HG03025 (cell line): ENCODE measurements at regions not wholly inside any gene's neighbourhood (a gene's known extent, or its start where the extent isn't known, plus 50 kb on each side); places are given as distances from the start of the nearest gene placed in this dataset.
"Not testable (repeated sequence)": the region's sequence is repeated elsewhere in the genome, so short reads cannot be mapped to it uniquely, and the experiment has no call there.

Source experiments
- ATAC-seq: cut with Tn5 transposase; IDR thresholded peaks from one replicate; pipeline ENCODE4 v1.9.1; 2021; ENCODE audit warnings: mild to moderate bottlenecking, moderate library complexity; ENCODE audit not compliant: unreplicated experiment, low FRiP score

DNA sequence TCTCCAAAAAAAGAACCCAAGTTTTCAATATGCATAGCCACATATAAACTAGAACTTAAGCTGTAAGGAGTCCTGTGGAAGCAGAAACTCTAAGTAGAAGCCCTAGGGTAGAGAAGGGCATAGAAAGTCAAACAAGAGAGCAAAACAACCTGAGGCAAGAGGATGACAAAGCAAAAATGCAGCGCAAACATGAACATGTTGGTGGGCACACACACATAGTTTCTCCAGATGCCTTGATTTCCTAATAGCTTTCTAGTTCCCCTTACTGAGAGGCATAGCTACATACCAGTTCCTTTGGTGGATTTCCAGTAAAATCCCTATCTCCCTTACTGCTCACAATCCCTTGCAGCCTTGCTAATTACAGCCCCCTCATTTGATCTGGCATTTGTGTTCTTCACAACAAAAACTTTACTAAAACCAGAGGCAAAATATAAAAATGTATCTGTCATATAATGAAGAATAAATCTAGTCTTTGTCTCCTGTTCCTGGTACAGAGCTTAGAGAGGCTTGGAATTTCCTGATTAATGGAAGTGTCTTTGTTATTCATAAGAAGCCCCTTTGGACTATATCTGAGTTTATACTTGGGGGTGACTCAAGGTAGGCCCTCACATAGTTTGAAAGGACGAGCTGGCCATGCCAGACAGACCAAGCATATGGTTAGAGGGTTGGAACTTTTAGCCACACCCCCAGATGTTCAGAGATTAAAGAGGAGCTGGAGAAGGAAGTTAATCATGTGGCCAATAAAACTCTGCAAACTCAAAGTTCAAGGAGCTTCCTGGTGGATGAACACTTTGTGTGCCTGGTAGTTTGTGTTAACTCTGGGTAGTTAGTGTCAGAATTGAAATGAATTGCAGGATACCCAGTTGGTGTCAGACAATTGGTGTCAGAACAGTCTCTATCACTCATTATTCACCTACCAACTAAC lies 52.7 kb upstream of the ZCCHC13 start:
- no peak for ATAC-seq

DNA sequence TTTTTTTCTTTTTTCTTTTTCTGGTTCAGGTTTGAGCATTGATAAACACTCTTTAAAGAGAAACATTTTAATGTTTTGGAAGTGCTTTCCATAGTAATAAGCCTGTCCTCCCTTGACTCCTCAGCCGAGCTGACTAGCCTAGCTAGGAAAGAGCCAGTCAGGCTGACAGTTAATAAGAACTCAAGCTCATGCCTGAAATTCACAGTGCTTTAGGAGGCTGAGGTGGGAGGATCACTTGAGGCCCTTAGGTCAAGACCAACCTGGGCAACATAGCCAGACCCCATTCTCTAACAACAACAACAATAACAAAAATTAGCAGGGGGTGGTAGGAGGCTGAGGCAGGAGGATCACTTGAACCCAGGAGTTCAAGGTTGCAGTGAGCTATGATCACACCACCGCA lies 53.4 kb upstream of the ZCCHC13 start:
- ATAC-seq = no peak

DNA sequence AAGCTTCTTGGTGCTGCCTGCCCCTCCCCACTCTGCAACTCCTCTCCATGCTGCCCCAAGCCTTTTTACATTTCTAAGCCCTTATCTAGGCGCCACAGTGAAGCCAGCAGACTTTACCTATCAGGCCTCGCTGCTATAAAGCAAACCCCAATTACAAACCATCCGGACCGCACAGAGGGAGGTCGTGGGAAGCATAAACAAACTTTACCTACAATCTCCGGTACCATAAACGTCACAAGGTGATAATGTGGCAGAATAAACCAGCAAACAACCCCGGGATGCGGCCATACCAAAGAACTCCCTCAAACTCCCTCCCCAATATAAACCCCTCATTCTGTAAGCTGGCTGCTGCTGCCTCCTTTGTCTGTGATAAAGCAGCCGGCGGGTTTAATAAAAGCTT lies 54.0 kb upstream of the ZCCHC13 start:
- no peak for ATAC-seq

DNA sequence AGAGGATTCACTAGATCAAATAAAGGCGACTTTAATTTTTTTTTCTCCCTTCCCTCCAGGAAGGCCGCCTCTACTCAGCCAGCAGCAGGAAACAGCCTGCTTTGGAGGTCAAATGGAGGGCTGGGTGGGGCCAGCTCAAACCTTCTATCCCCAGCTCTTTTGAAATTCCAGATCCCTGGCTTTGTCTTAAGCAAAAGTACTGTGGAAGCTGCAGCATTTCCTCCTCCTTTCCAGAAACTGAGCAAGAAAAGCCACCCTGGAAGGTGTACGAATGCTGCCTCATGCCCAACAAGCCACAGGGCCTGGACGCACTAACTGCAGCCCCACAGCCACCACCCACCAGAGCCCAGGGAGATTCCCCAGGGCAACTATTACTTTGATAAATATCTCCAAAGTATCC lies 55.1 kb upstream of the ZCCHC13 start:
- ATAC-seq = no peak

DNA sequence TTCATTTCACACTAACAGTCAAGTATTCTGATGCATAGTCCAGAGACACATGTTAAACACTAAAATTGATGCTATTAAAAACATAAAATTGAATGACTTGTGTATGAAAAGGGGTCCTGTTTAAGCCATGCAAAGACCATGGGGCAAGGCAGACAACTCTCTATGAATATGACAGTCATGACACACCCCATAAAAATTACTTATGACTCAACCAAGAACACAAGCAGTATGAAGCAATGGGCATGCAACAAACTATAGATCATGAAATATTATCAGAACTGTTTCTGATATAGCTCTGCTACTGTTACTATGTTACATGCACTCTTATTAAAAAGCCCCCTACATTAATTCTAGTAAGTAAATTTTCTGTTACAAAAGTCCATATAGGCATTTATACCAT lies 57.5 kb upstream of the ZCCHC13 start:
- ATAC-seq = no peak

DNA sequence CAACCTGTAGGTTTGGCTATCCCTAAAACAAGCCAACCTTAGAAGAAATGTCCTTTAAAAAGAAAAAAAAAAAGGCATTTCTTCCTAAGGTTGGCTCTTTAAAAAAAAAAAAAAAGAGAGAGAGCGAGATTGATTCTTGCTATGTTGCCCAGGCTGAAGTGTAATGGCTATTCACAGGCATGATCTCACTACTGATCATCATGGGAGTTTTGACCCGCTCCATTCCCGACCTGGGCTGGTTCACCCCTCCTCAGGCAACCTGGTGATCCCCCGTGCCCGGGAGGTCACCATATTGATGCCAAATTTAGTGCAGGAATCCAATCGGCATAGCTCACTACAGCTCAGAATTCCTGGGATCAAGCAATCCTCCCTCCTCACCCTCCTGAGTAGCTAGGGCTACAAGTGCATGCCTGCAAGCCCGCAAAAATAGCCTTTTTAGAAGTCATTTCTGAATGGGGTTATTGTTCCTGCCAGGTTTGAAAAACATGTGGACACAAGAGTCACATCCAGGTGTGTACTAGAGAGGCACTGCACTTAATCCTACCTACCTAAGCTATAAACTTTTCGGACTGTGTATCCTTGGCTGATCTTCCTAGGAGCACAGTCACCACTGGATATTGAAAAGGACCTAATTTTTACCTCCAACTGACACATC lies 61.4 kb upstream of the ZCCHC13 start:
- no peak for ATAC-seq

DNA sequence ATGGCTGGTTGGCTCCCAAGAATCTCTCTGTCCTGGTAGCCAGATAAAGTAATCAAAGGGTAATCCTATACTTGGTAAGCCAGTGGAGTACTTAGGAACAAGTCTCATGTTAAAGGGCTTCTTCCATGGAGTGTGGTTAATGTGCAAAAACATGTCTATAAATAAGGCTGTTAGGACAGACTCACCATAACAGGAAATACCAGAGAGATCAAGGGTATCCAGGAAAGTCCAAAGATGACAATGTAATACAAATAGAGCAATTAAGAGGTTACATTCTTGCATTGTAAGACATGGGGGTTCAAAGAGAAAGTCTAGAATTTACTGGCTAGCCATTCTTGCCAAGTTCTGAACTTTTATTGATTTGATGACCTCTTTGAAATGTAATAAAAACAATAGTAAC lies 61.9 kb upstream of the ZCCHC13 start:
- no peak for ATAC-seq

DNA sequence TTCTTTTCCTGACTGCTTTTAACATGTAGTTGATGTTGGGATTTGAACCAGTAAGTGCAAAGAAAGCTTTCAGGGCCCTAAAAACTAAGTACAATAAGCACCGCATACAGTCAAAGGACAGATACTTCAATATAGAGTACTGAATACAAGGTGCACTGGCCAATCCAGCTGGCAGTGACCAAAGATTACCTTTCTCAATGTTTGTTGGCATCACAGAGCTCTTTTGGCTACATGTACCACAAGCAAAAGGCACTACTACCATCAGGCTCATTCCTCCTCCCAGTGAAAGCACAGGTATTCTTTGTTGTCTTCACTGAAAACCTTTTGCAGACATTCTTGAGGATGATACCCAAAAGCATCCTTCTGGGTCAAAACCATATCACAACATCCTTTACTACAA lies 65.2 kb upstream of the ZCCHC13 start:
- no peak for ATAC-seq

DNA sequence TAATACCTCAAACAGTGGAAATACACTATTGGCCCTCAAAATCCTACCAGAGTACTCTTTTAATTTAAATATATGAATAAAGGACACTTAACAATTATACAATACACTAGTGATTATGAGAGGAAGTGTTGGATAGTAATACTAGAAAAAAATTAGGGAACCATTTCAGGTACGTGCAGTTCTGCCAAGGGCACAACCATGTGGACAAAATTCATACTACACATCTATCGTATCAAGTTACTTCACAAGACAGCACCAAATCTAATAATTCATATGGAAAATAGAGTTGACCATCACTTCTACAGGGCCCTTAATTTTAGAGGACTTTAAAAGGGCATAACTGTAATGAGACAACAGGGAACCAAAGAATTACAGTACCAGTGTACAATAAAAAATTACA lies 69.2 kb upstream of the ZCCHC13 start:
- no peak for ATAC-seq

DNA sequence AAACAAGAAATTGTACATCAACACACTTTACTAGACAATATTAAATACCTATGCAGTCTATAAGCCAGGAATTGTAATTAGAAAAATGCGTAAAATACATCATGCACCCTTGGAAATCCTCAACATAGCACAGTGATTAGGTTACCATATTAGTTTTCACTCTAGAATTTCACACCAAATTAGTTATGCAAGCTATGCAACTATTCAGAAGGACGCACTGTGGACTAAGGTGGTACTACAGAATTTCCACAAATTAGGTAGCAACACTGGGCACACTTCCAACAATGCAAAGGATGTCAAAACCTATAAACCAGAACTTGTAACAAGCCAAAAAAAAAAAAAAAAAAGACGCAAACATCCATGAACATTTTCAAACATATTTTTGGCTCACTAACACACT lies 71.1 kb upstream of the ZCCHC13 start:
- ATAC-seq = no peak

DNA sequence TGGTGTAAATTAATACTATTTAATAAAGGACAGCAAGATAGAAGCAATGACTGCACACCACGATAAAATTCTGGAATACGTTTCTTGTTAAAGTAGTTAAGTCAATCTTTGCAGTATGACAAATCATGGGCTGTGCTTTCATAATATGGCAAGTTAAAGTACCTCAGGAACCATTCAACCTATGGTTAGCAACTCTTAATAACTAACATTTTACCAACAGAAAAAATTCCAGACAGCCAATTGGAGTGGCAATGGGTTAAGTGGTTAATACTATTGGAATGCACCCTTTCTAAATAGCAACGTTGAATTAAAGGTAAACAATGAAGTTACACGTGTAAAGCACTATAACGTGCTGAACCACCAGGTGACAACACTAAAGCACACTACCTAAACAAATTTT lies 72.4 kb upstream of the ZCCHC13 start:
- ATAC-seq = no peak

DNA sequence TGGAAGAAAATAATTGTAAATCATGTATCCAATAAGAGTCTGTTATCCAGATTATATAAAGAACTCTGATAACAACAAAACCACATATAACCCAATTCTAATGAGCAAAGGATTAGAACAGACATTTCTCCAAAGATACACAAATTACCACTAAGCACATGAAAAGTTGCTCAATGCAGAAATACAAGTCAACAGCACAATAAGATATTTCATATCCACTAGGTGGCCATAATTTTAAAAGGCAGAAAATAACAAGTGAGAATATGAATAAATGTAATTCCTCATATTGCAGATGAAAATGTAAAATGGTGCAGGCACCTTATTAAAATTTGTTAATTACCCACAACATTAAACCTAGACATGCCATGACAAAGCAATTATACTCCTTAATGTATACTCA lies 73.9 kb upstream of the ZCCHC13 start:
- no peak for ATAC-seq

DNA sequence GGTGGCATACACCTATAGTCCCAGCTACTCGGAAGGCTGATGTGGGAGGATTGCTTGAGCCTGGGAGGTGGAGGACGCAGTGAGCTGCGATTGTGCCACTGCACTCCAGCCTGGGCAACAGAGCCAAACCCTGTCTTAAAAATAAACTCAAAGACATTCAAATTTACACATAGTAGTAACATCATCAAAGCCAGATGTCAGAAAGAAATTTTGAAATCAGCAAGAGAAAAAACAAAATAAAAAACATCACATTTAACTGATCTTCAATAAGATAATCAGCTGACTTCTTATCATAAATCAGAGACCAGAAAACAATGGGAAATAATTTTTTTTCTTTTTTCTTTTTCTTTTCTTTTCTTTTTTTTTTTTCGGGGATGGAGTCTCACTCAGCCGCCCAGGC lies 78.9 kb upstream of the ZCCHC13 start:
- ATAC-seq = no peak

DNA sequence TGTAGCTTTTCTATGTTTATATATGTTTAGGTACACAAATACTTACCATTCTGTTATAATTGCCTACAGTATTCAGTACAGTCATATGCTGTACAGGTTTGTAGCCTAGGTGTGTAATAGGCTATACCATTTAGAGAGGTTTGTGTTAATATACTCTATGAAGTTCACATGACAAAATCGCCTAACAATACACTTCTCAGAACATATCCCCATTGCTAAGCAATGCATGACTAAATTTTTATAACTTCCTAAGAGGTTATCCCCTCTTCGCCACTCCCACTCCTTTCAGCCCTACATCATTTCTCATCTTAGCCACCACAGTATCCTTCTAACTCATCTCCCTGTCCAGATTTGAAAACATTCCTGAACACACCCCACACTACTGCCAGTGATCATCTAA lies 83.7 kb upstream of the ZCCHC13 start:
- no peak for ATAC-seq

DNA sequence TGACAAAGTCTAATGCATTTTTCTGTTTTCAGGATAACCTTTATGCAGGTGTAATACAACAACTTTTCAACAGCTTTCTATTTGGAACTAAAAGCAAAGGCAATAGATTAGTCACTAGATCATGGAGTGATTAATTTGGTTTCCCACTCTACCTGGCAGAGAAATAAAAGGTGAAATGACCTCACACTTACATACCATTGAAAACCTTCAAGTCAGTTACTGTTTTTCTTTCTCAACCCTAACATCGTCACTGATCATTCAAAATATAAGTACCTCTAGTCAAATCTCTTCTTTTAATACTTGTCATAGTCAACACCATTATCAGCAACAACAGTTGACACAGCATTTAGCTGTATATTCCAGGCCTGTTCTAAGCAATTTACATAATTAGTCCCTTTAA lies 85.1 kb upstream of the ZCCHC13 start:
- ATAC-seq = no peak

DNA sequence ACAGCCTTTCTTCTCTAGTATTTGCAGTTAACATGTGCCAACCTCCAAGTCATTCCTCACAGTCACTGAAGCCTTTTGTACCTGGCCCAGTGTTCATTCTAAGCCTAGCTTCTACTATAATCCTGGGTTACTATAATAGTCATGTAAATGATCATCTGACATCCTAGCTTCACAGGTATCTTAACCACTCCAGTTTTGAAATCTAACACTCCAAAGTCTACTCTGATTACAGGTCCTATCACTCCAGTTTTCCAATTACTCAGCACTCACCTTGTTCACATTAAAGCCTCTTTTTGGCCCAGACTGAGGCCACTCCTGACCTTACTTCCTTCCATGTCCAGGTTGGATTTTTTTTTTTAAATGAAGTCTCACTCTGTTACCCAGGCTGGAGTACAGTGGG lies 87.6 kb upstream of the ZCCHC13 start:
- no peak for ATAC-seq

DNA sequence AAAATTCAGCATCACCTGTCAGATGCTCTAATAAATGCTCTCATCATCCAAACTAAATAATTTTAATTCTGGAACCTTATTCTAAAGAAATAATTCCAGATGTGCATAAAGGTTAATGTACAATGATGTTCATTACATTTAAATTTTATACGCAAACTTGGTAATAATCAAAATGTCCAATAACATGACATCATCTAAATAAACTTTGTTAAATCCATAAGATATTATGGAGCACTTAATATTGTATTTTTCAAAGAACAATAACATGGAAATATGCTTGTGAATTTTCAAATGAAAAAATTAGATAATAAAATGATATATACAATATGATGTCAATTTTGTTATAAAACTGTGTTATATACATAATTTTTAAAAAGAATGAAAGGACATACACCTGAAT lies 92.1 kb upstream of the ZCCHC13 start:
- ATAC-seq = no peak

DNA sequence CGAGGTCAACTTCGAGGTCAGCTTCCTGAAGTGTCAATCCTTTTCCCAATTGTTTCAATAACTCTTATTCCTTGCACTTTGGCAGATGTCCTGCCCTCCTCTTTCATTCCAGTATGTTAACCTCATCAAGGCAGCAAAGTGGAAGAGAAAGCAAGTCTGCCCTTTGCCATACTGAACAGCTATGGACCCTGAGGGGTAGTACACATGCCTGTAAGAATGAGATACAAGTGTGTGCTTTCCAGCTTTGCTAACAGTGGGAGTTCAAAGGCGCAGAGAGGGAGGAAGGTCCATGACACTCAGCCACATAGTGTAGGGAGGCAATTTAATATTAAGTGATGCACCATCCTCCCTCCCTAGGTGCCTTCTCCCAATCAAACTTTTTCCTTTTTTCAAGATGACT lies 96.4 kb upstream of the ZCCHC13 start:
- no peak for ATAC-seq

DNA sequence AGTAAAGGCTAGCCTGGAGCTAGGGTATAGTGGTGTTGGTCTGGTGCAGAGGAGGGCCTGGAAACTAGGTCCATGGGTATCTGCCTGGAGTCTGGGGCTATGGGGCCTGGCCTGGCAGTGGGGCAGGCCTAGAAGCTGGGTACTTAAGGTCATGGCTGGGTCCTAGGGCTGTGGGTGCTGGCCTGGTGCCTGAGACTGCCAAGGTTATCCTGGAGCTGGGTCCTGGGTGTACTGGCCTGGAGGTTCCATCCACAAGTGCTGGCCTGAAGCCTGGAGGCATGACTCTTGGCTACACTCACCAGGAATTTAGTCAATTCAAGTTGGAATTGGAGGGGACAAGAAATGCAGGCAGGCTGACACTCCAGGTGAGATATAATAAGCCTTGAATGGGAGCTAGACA lies 108.4 kb upstream of the ZCCHC13 start:
- no peak for ATAC-seq

DNA sequence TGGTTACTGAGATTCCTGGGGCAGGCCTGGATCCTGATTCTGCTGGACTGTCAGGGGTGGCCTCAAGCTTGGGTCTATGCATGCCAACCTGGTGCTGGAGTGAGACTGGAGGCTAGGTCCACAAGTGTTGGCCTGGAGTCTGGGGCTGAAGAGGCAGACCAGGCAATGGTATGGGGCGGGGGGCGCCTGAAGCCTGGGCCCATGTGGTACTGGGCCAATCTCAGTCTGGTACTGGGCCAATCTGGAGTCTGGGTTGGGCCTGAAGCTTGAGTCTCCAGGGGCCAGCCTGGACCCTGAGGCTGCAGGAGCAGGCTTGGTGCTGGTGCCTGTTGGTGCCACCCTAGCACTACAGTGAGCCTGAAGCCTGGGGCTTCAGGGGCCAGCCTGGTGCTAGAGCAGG lies 108.9 kb upstream of the ZCCHC13 start:
- no peak for ATAC-seq

DNA sequence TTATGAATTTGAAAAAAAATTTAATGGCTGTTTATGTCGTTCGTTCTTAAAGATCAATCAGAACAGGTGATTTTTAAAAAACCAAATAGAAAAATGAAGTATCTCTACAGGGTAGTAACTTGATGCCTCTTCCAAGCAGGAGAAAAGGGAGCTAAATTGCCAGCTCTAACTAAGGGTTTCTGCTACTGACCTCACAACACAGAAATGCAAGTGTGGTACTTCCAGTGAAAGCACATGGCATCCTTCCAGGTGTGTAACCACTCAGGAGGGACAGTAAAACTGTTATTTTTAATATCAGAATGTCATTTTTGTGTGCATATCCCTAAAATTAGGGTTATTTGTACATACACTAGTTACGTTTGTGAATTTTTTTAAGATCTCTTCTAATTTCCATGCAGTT lies 116.8 kb upstream of the ZCCHC13 start:
- no peak for ATAC-seq

DNA sequence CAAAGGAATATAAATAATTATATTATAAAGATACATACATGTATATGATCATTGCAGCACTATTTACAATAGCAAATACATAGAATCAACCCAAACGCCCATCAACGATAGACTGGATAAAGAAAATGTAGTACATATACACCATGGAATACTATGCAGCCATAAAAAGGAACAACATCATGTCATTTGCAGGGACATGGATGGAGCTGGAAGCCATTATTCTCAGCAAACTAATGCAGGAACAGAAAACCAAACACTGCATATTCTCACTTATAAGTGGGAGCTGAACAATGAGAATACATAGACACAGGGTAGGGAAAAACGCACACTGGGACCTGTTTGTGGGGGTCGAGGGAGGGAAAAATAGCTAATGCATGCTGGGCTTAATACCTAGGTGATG lies 120.9 kb upstream of the ZCCHC13 start:
- ATAC-seq = not testable (repeated sequence)
